NCI-H345 (cell line): ENCODE measurements at regions not wholly inside any gene's neighbourhood (a gene's known extent, or its start where the extent isn't known, plus 50 kb on each side); places are given as distances from the start of the nearest gene placed in this dataset.

Experiments
- DNase-seq: peaks from one replicate; lab custom pipeline; 2025; lab: John Stamatoyannopoulos, UW

DNA sequence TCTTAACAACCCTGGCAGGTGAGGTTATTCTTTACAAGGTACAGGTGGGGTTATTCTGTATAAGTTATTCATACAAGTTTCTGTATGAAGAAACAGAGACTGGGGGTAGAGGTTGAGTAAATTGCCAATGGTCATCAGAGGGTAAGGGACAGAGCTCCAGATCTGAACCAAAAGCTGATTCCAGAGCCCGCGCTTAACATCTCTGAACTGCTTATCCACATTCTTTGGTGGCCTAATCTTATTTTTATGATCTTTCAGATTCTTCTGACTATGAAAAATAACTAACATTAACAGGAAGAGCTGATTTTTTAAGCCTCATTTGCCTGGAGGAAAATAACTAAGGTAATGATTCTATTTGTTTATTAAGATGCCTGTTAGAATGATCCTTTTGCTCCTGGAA is 63.9 kb upstream of the BARHL2 start:
- DNase-seq = no peak

DNA sequence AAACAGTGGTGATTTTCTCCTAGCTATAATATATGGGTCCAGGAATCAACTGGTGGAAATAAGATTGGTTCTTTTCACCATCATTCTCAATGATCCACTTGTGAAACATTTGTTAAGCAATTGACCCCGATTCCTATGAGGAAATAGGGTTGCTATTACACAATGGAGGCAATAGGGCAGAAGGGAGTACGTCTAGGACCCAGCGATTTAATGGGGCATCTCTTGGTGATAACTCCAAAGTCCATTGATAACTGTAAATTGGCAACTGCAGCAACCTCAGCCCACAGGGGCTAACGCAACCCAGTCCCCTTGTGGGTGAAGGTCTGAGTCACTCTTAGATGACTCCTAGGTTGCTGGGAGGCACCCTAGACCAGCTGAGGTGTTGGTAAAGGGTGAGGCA is 62.5 kb upstream of the BARHL2 start:
- DNase-seq = no peak

DNA sequence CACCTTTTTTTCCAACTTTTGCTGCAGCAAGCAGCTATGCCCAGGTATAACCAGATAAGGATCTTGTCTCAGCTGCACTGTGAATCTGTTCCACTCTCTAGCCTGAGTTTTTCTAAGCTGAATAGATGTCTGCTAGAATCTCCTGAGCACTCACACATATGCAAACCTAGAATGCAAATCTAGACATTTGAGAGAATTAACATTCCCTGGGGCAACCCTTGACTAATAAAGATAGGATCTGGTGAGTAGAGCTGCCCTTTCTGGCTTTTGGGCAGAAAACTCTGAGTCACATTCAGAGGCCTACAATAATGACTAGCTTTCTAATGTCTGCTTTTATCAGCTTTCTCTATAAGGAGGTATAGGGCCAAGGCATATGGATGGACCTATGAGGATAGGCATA is 61.4 kb upstream of the BARHL2 start:
- DNase-seq = no peak

- no peak for DNase-seq
Measured at GRCh38 chr1:90773812-90774211, 56.7 kb upstream of the BARHL2 start.

GRCh38 chr1:90768826-90769225 is 51.7 kb upstream of the BARHL2 start:
- DNase-seq = no peak

DNA sequence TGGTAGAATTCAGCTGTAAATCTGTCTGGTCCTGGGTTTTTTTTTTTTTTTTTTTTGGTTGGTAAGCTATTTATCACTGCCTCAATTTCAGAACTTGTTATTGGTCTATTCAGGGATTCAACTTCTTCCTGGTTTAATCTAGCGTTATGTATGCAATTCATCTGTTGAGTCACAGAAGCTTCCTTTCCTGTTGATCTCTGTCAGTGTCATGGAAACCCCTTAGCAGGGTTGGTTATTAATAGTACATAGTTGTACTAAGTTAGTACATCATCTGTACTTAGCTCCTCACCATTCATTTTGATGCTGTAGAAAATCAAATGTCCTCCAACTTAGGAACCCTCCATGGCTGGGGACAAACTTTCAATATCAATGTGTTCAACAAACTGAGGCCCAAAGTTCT is 51.0 kb upstream of the BARHL2 start:
- DNase-seq = no peak
